IPS-18c (cell line): ENCODE measurements at regions not wholly inside any gene's neighbourhood (a gene's known extent, or its start where the extent isn't known, plus 50 kb on each side); places are given as distances from the start of the nearest gene placed in this dataset.

Source experiments
- H3K4me3 ChIP-seq: 2 replicates; pipeline ENCODE4 v1.7.0; 2013; ENCODE audit warnings: low read depth, mild to moderate bottlenecking, low read length, moderate library complexity; ENCODE audit not compliant: insufficient read depth
- H3K9me3 ChIP-seq: one replicate; pipeline ENCODE4 v1.6.1; 2013; ENCODE audit warnings: mild to moderate bottlenecking, low read length, moderate library complexity; ENCODE audit not compliant: control insufficient read depth, insufficient read depth

- H3K9me3 ChIP-seq = peaks cover 2% of the 10 kb centered on the region
- no peak overlapping the region for H3K4me3 ChIP-seq
These were observed 319.1 kb downstream of the CD83 start for GRCh38 chr6:14436592-14437132.

- Histone ChIP-seq H3K9me3 (peaks cover 6% of the 10 kb centered on the region), H3K4me3 (no peak overlapping the region)
These were observed 321.8 kb downstream of the CD83 start for GRCh38 chr6:14439419-14439818.

- Histone ChIP-seq H3K9me3 (peaks cover 6% of the 10 kb centered on the region), H3K4me3 (no peak overlapping the region)
These were observed 322.8 kb downstream of the CD83 start for GRCh38 chr6:14440215-14440910.

- Histone ChIP-seq H3K9me3 (peaks cover 4% of the 10 kb centered on the region), H3K4me3 (no peak overlapping the region)
These were observed 323.6 kb downstream of the CD83 start for GRCh38 chr6:14440940-14441781.

- Histone ChIP-seq H3K4me3 (no peak overlapping the region), H3K9me3 (peaks cover 4% of the 10 kb centered on the region)
These were observed 324.7 kb downstream of the CD83 start for GRCh38 chr6:14442242-14442641.

- Histone ChIP-seq H3K4me3 (no peak overlapping the region), H3K9me3 (peaks cover 4% of the 10 kb centered on the region)
These were observed 326.2 kb downstream of the CD83 start for GRCh38 chr6:14443629-14444268.

GRCh38 chr6:14444295-14444972 lies 326.9 kb downstream of the CD83 start:
- Histone ChIP-seq H3K4me3 (no peak overlapping the region), H3K9me3 (peaks cover 4% of the 10 kb centered on the region)

GRCh38 chr6:14447240-14447639 lies 329.7 kb downstream of the CD83 start:
- H3K9me3 ChIP-seq = peaks cover under 1% of the 10 kb centered on the region
- H3K4me3 ChIP-seq = no peak overlapping the region

GRCh38 chr6:14448246-14448645 lies 330.7 kb downstream of the CD83 start:
- Histone ChIP-seq H3K4me3 (no peak overlapping the region), H3K9me3 (no peaks in the 10 kb centered on the region)

- H3K9me3 ChIP-seq = no peaks in the 10 kb centered on the region
- no peak overlapping the region for H3K4me3 ChIP-seq
These were observed 332.5 kb downstream of the CD83 start for GRCh38 chr6:14450133-14450504.

- Histone ChIP-seq H3K9me3 (no peaks in the 10 kb centered on the region), H3K4me3 (no peak overlapping the region)
These were observed 333.0 kb downstream of the CD83 start for GRCh38 chr6:14450578-14450977.

GRCh38 chr6:14451594-14452374 lies 334.2 kb downstream of the CD83 start:
- H3K9me3 ChIP-seq = no peaks in the 10 kb centered on the region
- no peak overlapping the region for H3K4me3 ChIP-seq

GRCh38 chr6:14452567-14453527 lies 335.3 kb downstream of the CD83 start:
- no peak overlapping the region for H3K4me3 ChIP-seq

GRCh38 chr6:14453712-14454472 lies 336.3 kb downstream of the CD83 start:
- no peak overlapping the region for H3K4me3 ChIP-seq

More at GRCh38 chr6:14452567-14453527, 335.3 kb downstream of the CD83 start:
- H3K9me3 ChIP-seq = no peaks in the 10 kb centered on the region

GRCh38 chr6:14454473-14454775 lies 336.9 kb downstream of the CD83 start:
- Histone ChIP-seq H3K9me3 (no peaks in the 10 kb centered on the region), H3K4me3 (no peak overlapping the region)

More at GRCh38 chr6:14453712-14454472, 336.3 kb downstream of the CD83 start:
- no peaks in the 10 kb centered on the region for H3K9me3 ChIP-seq
